ENCODE measurements at regions not wholly inside any gene's neighbourhood (a gene's known extent, or its start where the extent isn't known, plus 50 kb on each side); places are given as distances from the start of the nearest gene placed in this dataset.

- Histone ChIP-seq H3K4me3 (no peak overlapping the region), H3K27me3 (peaks cover 3% of the 10 kb centered on the region; the same call in 1 of the 2 replicates), H3K36me3 (no peaks in the 10 kb centered on the region), H3K9me3 (no peaks in the 10 kb centered on the region)
- DNase-seq = no peak
Observed at GRCh38 chr11:20259506-20259905, 99.2 kb upstream of the DBX1 start.

GRCh38 chr11:20258376-20258895 is 98.2 kb upstream of the DBX1 start:
- DNase-seq = no peak
- Histone ChIP-seq H3K27me3 (peaks cover 3% of the 10 kb centered on the region; the same call in 1 of the 2 replicates), H3K4me3 (no peak overlapping the region), H3K9me3 (no peaks in the 10 kb centered on the region), H3K36me3 (no peaks in the 10 kb centered on the region)

DNA sequence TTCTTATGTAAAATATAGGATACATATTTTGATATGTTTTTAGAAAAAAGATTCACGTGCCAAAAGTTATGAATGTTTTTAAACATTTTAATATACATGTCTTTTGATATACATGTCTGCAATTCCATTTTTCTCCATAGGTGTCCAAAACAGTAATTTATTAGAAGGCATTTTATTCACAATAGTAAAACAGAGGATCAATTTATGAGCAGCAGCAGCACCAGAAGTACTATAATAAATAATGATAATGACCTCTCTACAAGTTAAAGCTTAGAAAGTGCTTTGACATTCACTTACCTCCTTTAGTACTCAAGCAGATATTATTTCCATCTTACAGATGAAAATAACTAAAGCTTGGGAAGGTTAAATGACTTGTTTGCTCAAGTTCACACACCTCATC is 96.7 kb upstream of the DBX1 start:
- Histone ChIP-seq H3K4me3 (no peak overlapping the region), H3K27me3 (peaks cover 3% of the 10 kb centered on the region; the same call in 1 of the 2 replicates), H3K36me3 (no peaks in the 10 kb centered on the region), H3K9me3 (no peaks in the 10 kb centered on the region)
- no peak for DNase-seq

- Histone ChIP-seq H3K36me3 (no peaks in the 10 kb centered on the region), H3K9me3 (no peaks in the 10 kb centered on the region), H3K27me3 (peaks cover 3% of the 10 kb centered on the region; the same call in 1 of the 2 replicates), H3K4me3 (no peak overlapping the region)
- no peak for DNase-seq
Observed at GRCh38 chr11:20253796-20254195, 93.5 kb upstream of the DBX1 start.

GRCh38 chr11:20251496-20251895 is 91.2 kb upstream of the DBX1 start:
- DNase-seq = no peak
- Histone ChIP-seq H3K9me3 (no peaks in the 10 kb centered on the region), H3K27me3 (no peaks in the 10 kb centered on the region; the same call in 1 of the 2 replicates), H3K36me3 (no peaks in the 10 kb centered on the region), H3K4me3 (no peak overlapping the region)

DNA sequence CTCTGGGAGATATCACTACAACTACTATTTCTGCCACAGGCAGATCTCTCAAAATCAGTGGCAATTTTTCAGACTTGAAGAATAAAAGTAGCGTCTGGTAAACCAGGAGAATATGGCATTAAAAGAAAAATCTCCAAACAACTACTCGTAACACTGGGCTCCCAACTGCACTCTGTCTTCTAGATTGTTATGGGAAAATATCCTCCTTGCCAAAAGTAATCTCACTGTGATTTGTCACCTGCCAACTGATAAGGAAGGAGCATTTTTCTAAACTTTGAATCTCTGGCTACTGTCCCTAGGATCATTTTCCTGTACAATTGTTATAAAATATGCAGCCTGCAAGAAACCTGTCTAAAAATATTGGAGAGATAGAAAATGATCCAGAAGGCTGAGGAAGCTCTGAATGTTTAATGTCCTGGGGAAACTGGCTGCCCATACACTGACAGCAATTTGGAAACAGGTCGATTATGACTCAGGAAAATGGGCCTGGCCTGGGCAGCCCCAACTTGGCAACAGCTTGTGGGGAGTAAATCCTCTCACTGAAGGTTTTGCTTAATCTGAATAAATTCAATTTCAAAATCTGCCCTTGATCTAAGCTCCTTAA is 90.5 kb upstream of the DBX1 start:
- Histone ChIP-seq H3K27me3 (no peaks in the 10 kb centered on the region; the same call in 1 of the 2 replicates), H3K9me3 (no peaks in the 10 kb centered on the region), H3K4me3 (no peak overlapping the region), H3K36me3 (no peaks in the 10 kb centered on the region)
- DNase-seq = peak; percentile 20

- no peaks in the 10 kb centered on the region for H3K27me3 ChIP-seq
Observed at GRCh38 chr11:20249796-20250195, 89.5 kb upstream of the DBX1 start.

GRCh38 chr11:20249378-20249777 is 89.1 kb upstream of the DBX1 start:
- no peak for DNase-seq
- no peak overlapping the region for H3K4me3 ChIP-seq
- no peaks in the 10 kb centered on the region for H3K27me3 ChIP-seq
- H3K9me3 ChIP-seq = no peaks in the 10 kb centered on the region
- no peaks in the 10 kb centered on the region for H3K36me3 ChIP-seq

More at GRCh38 chr11:20249796-20250195, 89.5 kb upstream of the DBX1 start:
- no peaks in the 10 kb centered on the region for H3K36me3 ChIP-seq
- no peak overlapping the region for H3K4me3 ChIP-seq
- no peak for DNase-seq
- H3K9me3 ChIP-seq = no peaks in the 10 kb centered on the region

DNA sequence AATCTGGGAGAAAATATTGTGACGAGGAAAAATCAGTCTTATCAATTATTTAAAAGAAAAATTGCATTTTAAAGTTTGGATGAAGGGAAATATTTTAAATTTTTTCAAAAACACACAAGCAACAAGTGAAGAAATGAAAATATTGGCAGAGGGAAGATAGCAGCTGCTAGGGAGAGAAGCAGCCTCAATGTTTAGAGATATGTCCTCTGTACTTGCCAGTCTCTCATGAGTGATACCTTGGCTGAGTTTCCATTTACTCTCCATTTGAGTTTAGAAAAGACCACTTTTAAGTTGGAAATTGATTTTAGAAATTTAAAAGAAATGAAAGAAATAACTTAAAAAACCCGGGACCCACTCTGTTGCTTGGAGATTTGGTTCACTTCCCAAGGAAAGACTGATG is 88.6 kb upstream of the DBX1 start:
- no peaks in the 10 kb centered on the region for H3K9me3 ChIP-seq
- no peaks in the 10 kb centered on the region for H3K27me3 ChIP-seq
- H3K36me3 ChIP-seq = no peaks in the 10 kb centered on the region

GRCh38 chr11:20248121-20248772 is 88.0 kb upstream of the DBX1 start:
- DNase-seq = no peak
- H3K36me3 ChIP-seq = no peaks in the 10 kb centered on the region
- no peaks in the 10 kb centered on the region for H3K27me3 ChIP-seq
- no peak overlapping the region for H3K4me3 ChIP-seq
- H3K9me3 ChIP-seq = no peaks in the 10 kb centered on the region

More for the DNA sequence above, 88.6 kb upstream of the DBX1 start:
- no peak overlapping the region for H3K4me3 ChIP-seq
- no peak for DNase-seq

- no peak for DNase-seq
- no peaks in the 10 kb centered on the region for H3K27me3 ChIP-seq
- no peaks in the 10 kb centered on the region for H3K36me3 ChIP-seq
Observed at GRCh38 chr11:20247591-20248007, 87.3 kb upstream of the DBX1 start.

DNA sequence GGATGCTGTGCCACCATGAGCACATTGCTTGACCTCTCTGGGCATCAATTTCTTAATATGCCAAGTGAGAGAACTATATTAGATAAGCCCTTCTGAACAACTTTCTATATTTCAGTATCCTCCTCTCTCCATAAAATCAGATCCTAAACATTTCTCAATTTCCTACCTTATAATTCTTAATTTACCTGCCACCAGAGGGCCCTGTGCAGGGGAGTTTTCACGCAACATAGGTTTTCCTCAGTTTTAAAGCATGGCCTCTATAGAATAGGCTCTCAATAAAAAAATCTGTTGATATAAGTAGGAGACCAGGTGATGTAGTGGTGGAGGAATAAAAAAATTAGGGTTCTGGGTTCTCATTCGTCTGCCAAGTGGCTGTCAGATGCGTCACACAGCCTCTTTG is 83.7 kb upstream of the DBX1 start:
- H3K4me3 ChIP-seq = no peak overlapping the region
- no peaks in the 10 kb centered on the region for H3K36me3 ChIP-seq
- 0 out of 2 replicates have a peak, but pooled peaks cover 4% of the 10 kb centered on the region for H3K27me3 ChIP-seq
- DNase-seq = no peak
- no peaks in the 10 kb centered on the region for H3K9me3 ChIP-seq

More at GRCh38 chr11:20247591-20248007, 87.3 kb upstream of the DBX1 start:
- Histone ChIP-seq H3K9me3 (no peaks in the 10 kb centered on the region), H3K4me3 (no peak overlapping the region)

DNA sequence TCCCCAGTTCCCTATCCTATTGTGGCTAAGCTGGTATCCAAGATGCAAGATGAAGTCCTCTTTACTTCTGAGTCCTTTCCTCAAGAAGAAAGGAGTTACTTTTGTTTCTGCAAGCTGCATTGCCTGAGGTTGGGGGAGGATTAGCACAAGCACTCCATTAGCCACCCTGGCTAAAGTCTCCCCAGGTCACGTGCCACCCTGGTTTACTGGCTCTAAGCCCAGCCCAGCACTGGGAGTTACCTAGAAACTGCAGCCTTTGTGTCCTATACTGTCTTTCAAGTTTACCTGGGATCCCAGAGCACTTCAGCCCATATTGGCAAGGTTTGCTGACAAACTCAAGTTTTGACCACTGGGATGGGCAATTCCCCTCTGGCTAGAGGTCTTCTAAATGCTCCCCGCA is 78.4 kb upstream of the DBX1 start:
- DNase-seq = no peak
- H3K4me3 ChIP-seq = no peak overlapping the region
- H3K27me3 ChIP-seq = 0 out of 2 replicates have a peak, but pooled peaks cover 4% of the 10 kb centered on the region
- no peaks in the 10 kb centered on the region for H3K36me3 ChIP-seq
- H3K9me3 ChIP-seq = no peaks in the 10 kb centered on the region

GRCh38 chr11:20235164-20235563 is 74.9 kb upstream of the DBX1 start:
- Histone ChIP-seq H3K9me3 (no peaks in the 10 kb centered on the region), H3K36me3 (no peaks in the 10 kb centered on the region), H3K4me3 (no peak overlapping the region), H3K27me3 (no peaks in the 10 kb centered on the region)
- DNase-seq = no peak

GRCh38 chr11:20227631-20228030 is 67.4 kb upstream of the DBX1 start:
- Histone ChIP-seq H3K4me3 (no peak overlapping the region), H3K36me3 (no peaks in the 10 kb centered on the region), H3K27me3 (no peaks in the 10 kb centered on the region), H3K9me3 (no peaks in the 10 kb centered on the region)
- no peak for DNase-seq

DNA sequence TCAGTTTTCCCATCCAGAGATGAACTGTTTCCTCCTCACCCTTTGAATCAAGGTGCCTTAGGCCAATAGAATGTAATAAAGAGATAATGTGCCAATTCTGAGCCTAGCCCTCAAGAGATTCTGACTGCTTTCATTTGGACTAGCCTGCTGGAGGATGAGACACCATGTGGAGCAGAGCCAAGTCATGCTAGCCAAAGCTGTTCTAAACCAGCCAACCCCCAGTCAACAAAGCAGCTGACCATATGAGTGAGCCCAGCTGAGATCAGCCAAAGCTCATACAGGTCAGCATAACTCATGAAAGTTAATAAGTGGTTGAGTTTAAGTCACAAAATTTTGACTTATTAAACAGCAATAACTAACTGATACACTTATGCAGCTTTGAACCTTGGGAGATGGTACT is 66.7 kb upstream of the DBX1 start:
- H3K9me3 ChIP-seq = no peaks in the 10 kb centered on the region
- DNase-seq = peak; percentile 78

DNA sequence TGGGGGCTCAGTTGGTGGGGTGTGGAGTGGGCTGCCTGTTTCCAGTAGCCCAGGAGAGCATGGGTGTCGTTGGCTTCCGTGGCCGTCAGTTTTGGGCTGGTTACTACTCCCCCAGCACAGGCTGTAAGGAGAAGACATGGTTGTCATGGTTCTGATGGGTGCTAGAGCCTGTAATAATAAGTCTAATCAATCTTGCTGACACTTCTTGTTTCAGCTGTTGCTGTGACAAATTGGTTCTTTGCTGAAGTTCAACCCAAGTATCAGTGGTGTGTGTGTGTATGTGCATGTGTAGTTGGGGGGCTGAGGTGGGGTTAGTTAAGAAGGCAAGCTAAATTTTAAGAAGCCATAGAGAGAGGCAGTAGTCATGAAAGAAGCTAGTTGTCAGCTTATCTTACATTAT is 61.3 kb upstream of the DBX1 start:
- H3K27me3 ChIP-seq = no peaks in the 10 kb centered on the region; the same call in 1 of the 2 replicates

More for the DNA sequence above, 66.7 kb upstream of the DBX1 start:
- Histone ChIP-seq H3K27me3 (no peaks in the 10 kb centered on the region), H3K36me3 (no peaks in the 10 kb centered on the region), H3K4me3 (no peak overlapping the region)

DNA sequence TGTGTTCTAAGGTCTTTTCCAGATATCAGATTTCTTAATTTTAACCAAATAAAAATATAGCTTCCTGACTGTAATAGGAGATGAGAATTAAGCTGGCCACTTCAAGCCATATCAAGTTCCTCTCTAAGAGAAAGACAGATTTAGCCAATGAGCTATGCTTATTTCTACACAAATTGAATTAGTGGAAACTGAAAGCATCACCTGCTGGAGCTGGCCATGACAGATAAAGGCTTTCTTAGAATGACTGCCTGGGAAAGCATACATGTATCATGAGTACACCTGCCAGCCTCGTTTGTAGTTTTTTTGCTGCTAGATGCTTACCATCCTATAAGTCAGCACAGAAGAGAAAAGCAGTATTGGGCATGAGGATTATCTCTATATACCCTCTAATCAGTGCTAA is 53.5 kb upstream of the DBX1 start:
- DNase-seq = no peak
- Histone ChIP-seq H3K4me3 (no peak overlapping the region), H3K27me3 (no peaks in the 10 kb centered on the region; the same call in 1 of the 2 replicates), H3K36me3 (no peaks in the 10 kb centered on the region), H3K9me3 (no peaks in the 10 kb centered on the region)

More for the DNA sequence above, 61.3 kb upstream of the DBX1 start:
- no peak for DNase-seq
- no peaks in the 10 kb centered on the region for H3K36me3 ChIP-seq
- H3K4me3 ChIP-seq = no peak overlapping the region
- no peaks in the 10 kb centered on the region for H3K9me3 ChIP-seq
